Panc1 (cell line): ENCODE measurements at regions not wholly inside any gene's neighbourhood (a gene's known extent, or its start where the extent isn't known, plus 50 kb on each side); places are given as distances from the start of the nearest gene placed in this dataset.
A peak's percentile ranks its signal among the peaks of the same experiment; 100 is the strongest.

Experiments used
- ATAC-seq: fragments of 200-7000 bp; cut with Tn5 transposase; 2 replicates; pipeline ENCODE4 v1.9.1; 2020; ENCODE audit warnings: mild to moderate bottlenecking, moderate library complexity
- BruUV-seq: library from RNA; stranded (reverse); fragments of 400-500 nt; replicated peaks from 2 replicates; lab custom pipeline; 2021; lab: Mats Ljungman, UMichigan
- CTCF ChIA-PET: fragments of 300-600 bp; sonication (Branson Sonifier 250); formaldehyde crosslinking; loops from one replicate; lab custom pipeline; 2022; ENCODE audit warnings: antibody characterized with exemption; lab: Charles Lee
- POLR2A ChIA-PET: fragments of 300-600 bp; sonication (Branson Sonifier 250); formaldehyde crosslinking; loops from one replicate; lab custom pipeline; 2022; ENCODE audit warnings: antibody characterized with exemption; lab: Charles Lee
- DNase-seq: peaks from one replicate; pipeline ENCODE4 v3.0.0-alpha.2; 2010; ENCODE audit warnings: low read depth, low spot score
- H3K27ac ChIP-seq: 2 replicates; pipeline ENCODE4 v1.5.1; 2011; ENCODE audit warnings: mild to moderate bottlenecking, low read length, inconsistent platforms
- H3K27me3 ChIP-seq: fragments of 200-500 bp; sonication (Bioruptor generic); 2 replicates; pipeline ENCODE4 v1.6.0; 2014; ENCODE audit warnings: low read length, inconsistent platforms; ENCODE audit not compliant: control insufficient read depth, insufficient read depth
- H3K36me3 ChIP-seq: fragments of 200-500 bp; sonication (Bioruptor generic); 2 replicates; pipeline ENCODE4 v1.5.1; 2014; ENCODE audit warnings: inconsistent platforms, mild to moderate bottlenecking, low read length, moderate library complexity; ENCODE audit not compliant: control insufficient read depth, insufficient read depth
- H3K4me1 ChIP-seq: 2 replicates; pipeline ENCODE4 v1.5.1; 2011; ENCODE audit warnings: inconsistent platforms, mild to moderate bottlenecking, low read length, moderate library complexity; ENCODE audit not compliant: control insufficient read depth, insufficient read depth
- H3K4me3 ChIP-seq, 2 experiments: 2 replicates each; pipeline ENCODE4 v1.5.1; 2011 to 2012; ENCODE audit warnings: low read depth in 2 of 2, low read length in 2 of 2, mild to moderate bottlenecking in 2 of 2, inconsistent platforms in 1 of 2, moderate library complexity in 1 of 2
- H3K9me3 ChIP-seq: fragments of 200-500 bp; sonication (Bioruptor generic); 2 replicates; pipeline ENCODE4 v1.5.1; 2014; ENCODE audit warnings: low read depth, mild to moderate bottlenecking, inconsistent platforms, low read length, moderate library complexity; ENCODE audit not compliant: control insufficient read depth, insufficient read depth
- POLR2AphosphoS5 ChIP-seq: IDR thresholded peaks from 2 replicates; pipeline ENCODE4 v1.6.1; 2012; ENCODE audit warnings: mild to moderate bottlenecking, low read depth, low read length, moderate library complexity
- REST ChIP-seq, 2 experiments: IDR thresholded peaks; 2 replicates each; pipeline ENCODE4 v1.6.1; 2011 to 2012; ENCODE audit warnings: low read depth in 2 of 2, control low read depth in 1 of 2, low read length in 1 of 2, mild to moderate bottlenecking in 1 of 2, moderate library complexity in 1 of 2; ENCODE audit not compliant: insufficient read depth in 1 of 2
- SIN3A ChIP-seq: IDR thresholded peaks from 2 replicates; pipeline ENCODE4 v1.6.1; 2012; ENCODE audit warnings: low read depth, mild to moderate bottlenecking, low read length, moderate library complexity, borderline replicate concordance; ENCODE audit not compliant: insufficient read depth
- TCF7L2 ChIP-seq: IDR thresholded peaks from 2 replicates; pipeline ENCODE4 v1.6.1; 2011; ENCODE audit warnings: mild to moderate bottlenecking, low read depth, low read length, inconsistent platforms
- in situ Hi-C: cut with HindIII; loops from 2 replicates; pipeline ENCODE4 v1.10.0; 2016; ENCODE audit warnings: low sequenced_read_pairs, low pct_unique_long_range_greater_than_20kb
- intact Hi-C: fragments of 100-400 bp; cut with micrococcal nuclease; formaldehyde crosslinking; loops from one replicate; pipeline ENCODE4 v1.10.0; 2022; ENCODE audit not compliant: unreplicated experiment
- TF ChIP-seq, protein P1 (sequence below): fragments of 450-650 bp; IDR thresholded peaks from 2 replicates; pipeline ENCODE4 v1.5.1; 2017; ENCODE audit warnings: mild to moderate bottlenecking

GRCh38 chr4:13908455-13908854 lies 280.9 kb upstream of the BOD1L1 start:
- Histone ChIP-seq H3K4me3 (no peak overlapping the region), H3K9me3 (no peaks in the 10 kb centered on the region), H3K27ac (peak overlapping the region; percentile 61), H3K27me3 (no peaks in the 10 kb centered on the region), H3K36me3 (no peaks in the 10 kb centered on the region), H3K4me1 (no peaks in the 10 kb centered on the region)
- in situ Hi-C loops, result no loop called here
- ChIA-PET POLR2A (no interaction called here), CTCF (interaction anchor here (0.7 kb wide), 2 partner anchors 439 to 1737 kb away, joined by 3 read pairs; no protein-coding TSS in a partner anchor)
- TF ChIP-seq POLR2AphosphoS5 (no peak), SIN3A (no peak)
- no peak for ATAC-seq
- no peak for DNase-seq
- intact Hi-C loops, result no loop called here
- no TSS peak for BruUV-seq

DNA sequence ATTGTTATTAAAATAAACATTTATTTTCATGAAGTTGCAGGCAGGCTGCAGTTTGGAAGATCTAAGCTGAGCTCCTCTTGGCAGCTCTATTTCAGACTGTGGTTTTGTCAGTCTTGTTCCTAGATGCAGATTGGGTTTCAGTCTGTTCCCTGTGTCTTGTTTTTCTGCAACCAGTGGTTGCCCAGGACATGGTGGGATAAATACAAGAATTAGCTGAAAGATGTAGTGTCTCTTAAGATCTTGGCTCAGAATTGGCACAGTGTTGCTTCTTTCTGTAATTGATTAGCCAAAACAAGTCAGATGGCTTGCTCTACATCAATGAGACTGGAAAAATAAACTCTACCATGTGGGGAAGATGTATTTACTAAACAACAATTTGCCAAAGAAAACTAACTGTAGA lies 283.0 kb upstream of the BOD1L1 start:
- Histone ChIP-seq H3K4me1 (no peaks in the 10 kb centered on the region), H3K27ac (no peak overlapping the region), H3K9me3 (no peaks in the 10 kb centered on the region), H3K4me3 (no peak overlapping the region), H3K36me3 (no peaks in the 10 kb centered on the region), H3K27me3 (no peaks in the 10 kb centered on the region)
- intact Hi-C loops (no loop called here), in situ Hi-C loops (no loop called here)
- ATAC-seq (no peak), DNase-seq (no peak)
- POLR2A ChIA-PET, result no interaction called here
- CTCF ChIA-PET, result no interaction called here
- TF ChIP-seq POLR2AphosphoS5, result no peak
- no TSS peak for BruUV-seq

DNA sequence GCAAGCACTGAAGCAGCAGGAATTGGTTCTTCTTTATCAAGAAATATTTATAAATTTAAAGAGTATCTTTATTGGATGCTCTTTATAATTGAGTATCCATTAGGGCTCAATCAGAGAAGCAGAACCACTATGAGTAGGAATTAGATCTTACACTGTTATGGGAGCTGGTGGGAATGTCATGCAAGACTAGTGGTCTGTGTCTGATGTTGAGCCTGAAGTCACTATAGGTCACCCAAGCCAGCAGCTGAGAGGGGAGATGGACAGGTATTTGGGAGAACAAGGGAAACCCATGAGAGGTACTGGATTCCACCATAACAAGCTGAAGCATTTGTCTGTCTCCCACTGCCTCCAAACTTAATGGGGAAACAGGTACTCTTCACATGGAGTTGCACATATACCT lies 283.7 kb upstream of the BOD1L1 start:
- in situ Hi-C loops, result no loop called here

More for the DNA sequence above, 283.7 kb upstream of the BOD1L1 start:
- POLR2A ChIA-PET, result no interaction called here
- Histone ChIP-seq H3K4me3 (no peak overlapping the region), H3K27ac (no peak overlapping the region), H3K36me3 (no peaks in the 10 kb centered on the region), H3K9me3 (no peaks in the 10 kb centered on the region), H3K27me3 (no peaks in the 10 kb centered on the region), H3K4me1 (no peaks in the 10 kb centered on the region)
- BruUV-seq, result no TSS peak
- TF ChIP-seq, protein P1, sequence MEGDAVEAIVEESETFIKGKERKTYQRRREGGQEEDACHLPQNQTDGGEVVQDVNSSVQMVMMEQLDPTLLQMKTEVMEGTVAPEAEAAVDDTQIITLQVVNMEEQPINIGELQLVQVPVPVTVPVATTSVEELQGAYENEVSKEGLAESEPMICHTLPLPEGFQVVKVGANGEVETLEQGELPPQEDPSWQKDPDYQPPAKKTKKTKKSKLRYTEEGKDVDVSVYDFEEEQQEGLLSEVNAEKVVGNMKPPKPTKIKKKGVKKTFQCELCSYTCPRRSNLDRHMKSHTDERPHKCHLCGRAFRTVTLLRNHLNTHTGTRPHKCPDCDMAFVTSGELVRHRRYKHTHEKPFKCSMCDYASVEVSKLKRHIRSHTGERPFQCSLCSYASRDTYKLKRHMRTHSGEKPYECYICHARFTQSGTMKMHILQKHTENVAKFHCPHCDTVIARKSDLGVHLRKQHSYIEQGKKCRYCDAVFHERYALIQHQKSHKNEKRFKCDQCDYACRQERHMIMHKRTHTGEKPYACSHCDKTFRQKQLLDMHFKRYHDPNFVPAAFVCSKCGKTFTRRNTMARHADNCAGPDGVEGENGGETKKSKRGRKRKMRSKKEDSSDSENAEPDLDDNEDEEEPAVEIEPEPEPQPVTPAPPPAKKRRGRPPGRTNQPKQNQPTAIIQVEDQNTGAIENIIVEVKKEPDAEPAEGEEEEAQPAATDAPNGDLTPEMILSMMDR, result no peak
- no peak for TF ChIP-seq TCF7L2
- no peak for TF ChIP-seq POLR2AphosphoS5
- no peak for TF ChIP-seq REST (IDR thresholded peaks at IDR 0.05; ENCODE audit: insufficient read depth in 1 of 2, low read depth in 2 of 2, low read length in 1 of 2)
- no peak for TF ChIP-seq SIN3A
- intact Hi-C loops, result no loop called here
- CTCF ChIA-PET, result no interaction called here
- DNase-seq, result no peak
- ATAC-seq, result no peak
